ENCODE measurements at regions not wholly inside any gene's neighbourhood (a gene's known extent, or its start where the extent isn't known, plus 50 kb on each side); places are given as distances from the start of the nearest gene placed in this dataset.
"Not testable (repeated sequence)": the region's sequence is repeated elsewhere in the genome, so short reads cannot be mapped to it uniquely, and the experiment has no call there.

- no peak for DNase-seq
These were observed 52.3 kb downstream of the MRPL57 start for GRCh38 chr13:21228738-21229137.

GRCh38 chr13:21229241-21230024 lies 53.0 kb downstream of the MRPL57 start:
- DNase-seq, result no peak

GRCh38 chr13:21230516-21230915 lies 54.1 kb downstream of the MRPL57 start:
- no peak for DNase-seq

- no peak for DNase-seq
These were observed 55.0 kb downstream of the MRPL57 start for GRCh38 chr13:21231426-21231940.

GRCh38 chr13:21232196-21232595 lies 55.7 kb downstream of the MRPL57 start:
- DNase-seq, result no peak

GRCh38 chr13:21232599-21232998 lies 56.1 kb downstream of the MRPL57 start:
- DNase-seq, result no peak

GRCh38 chr13:21233086-21233485 lies 56.6 kb downstream of the MRPL57 start:
- DNase-seq, result no peak

- no peak for DNase-seq
These were observed 58.1 kb downstream of the MRPL57 start for GRCh38 chr13:21234526-21234925.

GRCh38 chr13:21235174-21235573 lies 58.7 kb downstream of the MRPL57 start:
- no peak for DNase-seq

GRCh38 chr13:21237081-21237480 lies 60.6 kb downstream of the MRPL57 start:
- no peak for DNase-seq

GRCh38 chr13:21238267-21238666 lies 61.8 kb downstream of the MRPL57 start:
- no peak for DNase-seq

- DNase-seq, result no peak
These were observed 64.1 kb downstream of the MRPL57 start for GRCh38 chr13:21240586-21240985.

GRCh38 chr13:21242236-21242635 lies 65.8 kb downstream of the MRPL57 start:
- no peak for DNase-seq

GRCh38 chr13:21243045-21243897 lies 66.8 kb downstream of the MRPL57 start:
- no peak for DNase-seq

GRCh38 chr13:21243898-21244184 lies 67.4 kb downstream of the MRPL57 start:
- not testable (repeated sequence) for DNase-seq

GRCh38 chr13:21246761-21247452 lies 70.4 kb downstream of the MRPL57 start:
- no peak for DNase-seq

GRCh38 chr13:21256351-21256761 lies 79.9 kb downstream of the MRPL57 start:
- no peak for DNase-seq

- no peak for DNase-seq
These were observed 80.4 kb downstream of the MRPL57 start for GRCh38 chr13:21256891-21257290.

- no peak for DNase-seq
These were observed 83.4 kb downstream of the MRPL57 start for GRCh38 chr13:21259571-21260455.

GRCh38 chr13:21260561-21261290 lies 84.3 kb downstream of the MRPL57 start:
- not testable (repeated sequence) for DNase-seq

GRCh38 chr13:21261487-21262216 lies 85.2 kb downstream of the MRPL57 start:
- not testable (repeated sequence) for DNase-seq
